PFSK-1 (cell line): ENCODE measurements at regions not wholly inside any gene's neighbourhood (a gene's known extent, or its start where the extent isn't known, plus 50 kb on each side); places are given as distances from the start of the nearest gene placed in this dataset.

ENCODE experiments used
- FOXP2 ChIP-seq: optimal IDR thresholded peaks from 2 replicates; pipeline ENCODE3; 2011; ENCODE audit warnings: borderline replicate concordance, control low read depth, inconsistent platforms; ENCODE audit not compliant: insufficient read depth; ENCODE audit errors: extremely low read length, extremely low read depth
- POLR2AphosphoS5 ChIP-seq: IDR thresholded peaks from 2 replicates; pipeline ENCODE4 v1.6.1; 2012; ENCODE audit warnings: low read depth, mild to moderate bottlenecking, control low read depth, low read length, moderate library complexity
- SIN3A ChIP-seq: IDR thresholded peaks from 2 replicates; pipeline ENCODE4 v1.6.1; 2012; ENCODE audit warnings: mild to moderate bottlenecking, low read length, moderate library complexity, borderline replicate concordance; ENCODE audit not compliant: insufficient read depth
- TAF1 ChIP-seq: IDR thresholded peaks from 2 replicates; pipeline ENCODE4 v1.6.1; 2012; ENCODE audit warnings: low read length, control low read depth, borderline replicate concordance; ENCODE audit not compliant: insufficient read depth
- TF ChIP-seq, protein P1 (sequence below), 2 experiments: IDR thresholded peaks; 2 replicates each; pipeline versions ENCODE4 v1.6.1 to v1.8.0; 2011 to 2012; ENCODE audit warnings: low read depth in 2 of 2, low read length in 2 of 2, control low read depth in 1 of 2, inconsistent platforms in 1 of 2, mild to moderate bottlenecking in 1 of 2, moderate library complexity in 1 of 2; ENCODE audit not compliant: insufficient read depth in 1 of 2

DNA sequence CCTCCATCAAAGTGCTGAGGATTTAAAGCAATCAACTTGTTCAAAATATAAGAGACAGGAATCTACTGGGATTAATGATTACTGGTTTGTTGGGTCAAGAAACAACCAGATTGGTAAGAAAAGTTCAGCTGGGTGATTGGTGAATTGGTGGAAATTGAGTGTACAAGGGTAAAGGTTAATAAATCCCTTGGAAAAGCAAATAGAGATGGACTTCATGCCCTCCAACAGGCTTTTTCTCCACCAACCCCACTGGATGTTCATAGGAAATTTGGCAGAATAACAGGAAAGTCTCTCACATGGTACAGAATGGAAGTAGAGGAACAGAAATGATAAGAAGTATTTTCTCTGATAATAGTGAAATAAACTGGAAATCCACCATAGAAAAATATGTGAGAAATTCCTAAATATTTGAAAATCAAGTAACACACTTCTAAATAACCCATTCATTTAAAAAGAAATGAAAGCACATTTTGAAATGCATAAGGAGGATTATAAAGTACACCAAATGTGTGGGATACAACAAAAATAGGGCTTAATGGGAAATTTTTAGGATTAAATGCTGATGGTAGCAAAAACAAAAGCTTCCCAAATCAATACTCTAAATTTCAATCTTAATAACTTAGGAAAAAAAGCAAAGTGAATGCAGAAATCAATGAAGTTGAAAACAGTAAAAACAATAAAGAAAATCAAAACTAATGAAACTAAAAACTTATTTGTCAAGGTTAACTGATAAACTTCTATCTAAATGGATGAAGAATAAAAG, 426.2 kb downstream of the HTR1A start:
- TF ChIP-seq, protein P1, sequence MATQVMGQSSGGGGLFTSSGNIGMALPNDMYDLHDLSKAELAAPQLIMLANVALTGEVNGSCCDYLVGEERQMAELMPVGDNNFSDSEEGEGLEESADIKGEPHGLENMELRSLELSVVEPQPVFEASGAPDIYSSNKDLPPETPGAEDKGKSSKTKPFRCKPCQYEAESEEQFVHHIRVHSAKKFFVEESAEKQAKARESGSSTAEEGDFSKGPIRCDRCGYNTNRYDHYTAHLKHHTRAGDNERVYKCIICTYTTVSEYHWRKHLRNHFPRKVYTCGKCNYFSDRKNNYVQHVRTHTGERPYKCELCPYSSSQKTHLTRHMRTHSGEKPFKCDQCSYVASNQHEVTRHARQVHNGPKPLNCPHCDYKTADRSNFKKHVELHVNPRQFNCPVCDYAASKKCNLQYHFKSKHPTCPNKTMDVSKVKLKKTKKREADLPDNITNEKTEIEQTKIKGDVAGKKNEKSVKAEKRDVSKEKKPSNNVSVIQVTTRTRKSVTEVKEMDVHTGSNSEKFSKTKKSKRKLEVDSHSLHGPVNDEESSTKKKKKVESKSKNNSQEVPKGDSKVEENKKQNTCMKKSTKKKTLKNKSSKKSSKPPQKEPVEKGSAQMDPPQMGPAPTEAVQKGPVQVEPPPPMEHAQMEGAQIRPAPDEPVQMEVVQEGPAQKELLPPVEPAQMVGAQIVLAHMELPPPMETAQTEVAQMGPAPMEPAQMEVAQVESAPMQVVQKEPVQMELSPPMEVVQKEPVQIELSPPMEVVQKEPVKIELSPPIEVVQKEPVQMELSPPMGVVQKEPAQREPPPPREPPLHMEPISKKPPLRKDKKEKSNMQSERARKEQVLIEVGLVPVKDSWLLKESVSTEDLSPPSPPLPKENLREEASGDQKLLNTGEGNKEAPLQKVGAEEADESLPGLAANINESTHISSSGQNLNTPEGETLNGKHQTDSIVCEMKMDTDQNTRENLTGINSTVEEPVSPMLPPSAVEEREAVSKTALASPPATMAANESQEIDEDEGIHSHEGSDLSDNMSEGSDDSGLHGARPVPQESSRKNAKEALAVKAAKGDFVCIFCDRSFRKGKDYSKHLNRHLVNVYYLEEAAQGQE (IDR thresholded peaks at IDR 0.05; ENCODE audit: insufficient read depth in 1 of 2, low read depth in 2 of 2, low read length in 2 of 2), result no peak
- TF ChIP-seq POLR2AphosphoS5 (no peak), TAF1 (no peak), SIN3A (no peak), FOXP2 (no peak)

DNA sequence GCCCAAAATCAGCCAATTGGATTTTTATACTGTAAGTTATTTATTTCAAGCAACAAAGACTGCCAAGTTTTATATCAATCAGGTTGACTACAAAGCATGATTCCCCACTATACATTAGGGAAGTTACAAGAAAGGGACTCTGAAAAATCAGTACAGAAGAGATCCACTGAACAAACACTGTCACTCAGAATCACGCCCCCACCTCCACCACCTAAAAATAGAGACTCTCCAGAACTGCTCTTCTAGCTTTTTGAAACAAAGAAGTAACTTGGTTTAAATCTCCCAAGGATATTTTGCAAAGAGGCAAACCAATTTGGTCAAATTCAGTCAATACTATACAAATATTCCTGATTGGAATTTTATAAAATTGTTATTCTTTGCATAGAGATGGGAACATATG, 438.0 kb downstream of the HTR1A start:
- TF ChIP-seq SIN3A (no peak), POLR2AphosphoS5 (no peak), TAF1 (no peak), FOXP2 (no peak)
- TF ChIP-seq, protein P1 (IDR thresholded peaks at IDR 0.05; ENCODE audit: insufficient read depth in 1 of 2, low read depth in 2 of 2, low read length in 2 of 2), result no peak

DNA sequence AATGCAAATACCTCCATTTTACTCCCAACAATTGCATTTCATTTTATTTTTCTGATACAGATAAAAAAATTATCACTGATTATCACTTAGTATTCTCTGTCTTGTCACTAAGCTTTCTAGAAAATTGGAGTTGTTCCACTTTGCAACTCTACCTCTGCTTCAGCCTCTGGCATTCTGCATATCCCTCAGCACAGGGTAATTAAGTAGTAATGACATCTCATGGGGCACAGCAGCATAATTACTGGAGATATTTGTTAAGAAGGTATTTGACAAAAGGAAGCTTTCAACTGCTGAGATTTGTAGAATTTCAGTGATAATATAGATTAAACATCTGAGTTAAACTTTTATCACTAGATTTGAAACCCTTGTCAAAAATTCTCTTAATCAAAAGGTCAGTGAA, 446.2 kb downstream of the HTR1A start:
- no peak for TF ChIP-seq POLR2AphosphoS5
- no peak for TF ChIP-seq SIN3A
- TF ChIP-seq TAF1, result no peak
- no peak for TF ChIP-seq FOXP2
- TF ChIP-seq, protein P1 (IDR thresholded peaks at IDR 0.05; ENCODE audit: insufficient read depth in 1 of 2, low read depth in 2 of 2, low read length in 2 of 2), result no peak

DNA sequence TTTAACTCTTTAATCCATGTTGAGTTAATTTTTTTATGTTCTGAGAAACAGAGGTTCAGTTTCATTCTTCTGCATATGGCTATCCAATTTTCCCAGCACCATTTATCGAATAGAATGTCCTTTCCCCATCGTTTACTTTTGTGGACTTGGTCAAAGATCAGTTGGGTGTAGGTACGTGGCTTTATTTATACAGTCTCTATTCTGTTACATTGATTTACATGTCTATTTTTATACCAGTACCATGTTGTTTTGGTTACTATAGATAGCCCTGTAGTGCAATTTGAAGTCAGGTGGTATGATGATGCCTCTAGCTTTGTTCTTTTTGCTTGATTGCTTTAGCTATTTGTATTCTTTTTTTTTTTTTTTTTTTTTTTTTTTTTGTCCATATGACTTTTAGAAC, 462.0 kb downstream of the HTR1A start:
- TF ChIP-seq SIN3A (no peak), TAF1 (no peak), FOXP2 (no peak), POLR2AphosphoS5 (no peak)
- TF ChIP-seq, protein P1 (IDR thresholded peaks at IDR 0.05; ENCODE audit: insufficient read depth in 1 of 2, low read depth in 2 of 2, low read length in 2 of 2), result no peak

DNA sequence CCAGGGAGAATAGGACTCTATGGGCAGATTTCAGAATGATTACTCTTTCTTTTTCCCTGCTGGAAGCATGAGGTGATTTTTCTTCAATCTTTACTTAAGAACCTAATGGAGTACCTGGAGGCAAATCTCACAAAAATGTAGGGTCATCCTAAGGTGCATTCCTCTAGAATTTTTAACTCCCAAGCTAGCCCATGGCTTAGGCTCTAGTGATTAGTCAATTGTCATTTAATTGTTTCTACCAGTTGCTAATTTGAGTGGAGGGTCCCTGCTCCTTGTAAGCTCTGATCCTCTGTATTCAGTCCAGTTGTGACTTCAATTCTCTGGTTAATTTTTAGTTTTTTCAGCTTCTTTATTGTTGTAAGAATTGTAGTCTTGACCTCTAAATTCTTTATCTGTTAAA, 467.0 kb downstream of the HTR1A start:
- TF ChIP-seq POLR2AphosphoS5 (no peak), TAF1 (no peak), FOXP2 (no peak), SIN3A (no peak)
- TF ChIP-seq, protein P1 (IDR thresholded peaks at IDR 0.05; ENCODE audit: insufficient read depth in 1 of 2, low read depth in 2 of 2, low read length in 2 of 2), result no peak
